HepG2 (cell line): ENCODE measurements at regions not wholly inside any gene's neighbourhood (a gene's known extent, or its start where the extent isn't known, plus 50 kb on each side); places are given as distances from the start of the nearest gene placed in this dataset.

Experiments used
- small RNA-seq, 3 experiments: library from RNA; depleted of rRNA; stranded (forward); fragments of <200 nt; gene quantifications; one replicate each; pipeline ENCODE3, GENCODE V24; 2012; ENCODE audit warnings: low read depth in 2 of 3, low replicate concordance in 1 of 3; ENCODE audit not compliant: insufficient read length in 3 of 3, insufficient read depth in 2 of 3

Small RNAs in the stretch of these regions (small RNA-seq; reads per million reads assigned to genes)
- gene RNU6-560P = 0 reads per million in 3 experiments
